ENCODE measurements at regions not wholly inside any gene's neighbourhood (a gene's known extent, or its start where the extent isn't known, plus 50 kb on each side); places are given as distances from the start of the nearest gene placed in this dataset.

DNA sequence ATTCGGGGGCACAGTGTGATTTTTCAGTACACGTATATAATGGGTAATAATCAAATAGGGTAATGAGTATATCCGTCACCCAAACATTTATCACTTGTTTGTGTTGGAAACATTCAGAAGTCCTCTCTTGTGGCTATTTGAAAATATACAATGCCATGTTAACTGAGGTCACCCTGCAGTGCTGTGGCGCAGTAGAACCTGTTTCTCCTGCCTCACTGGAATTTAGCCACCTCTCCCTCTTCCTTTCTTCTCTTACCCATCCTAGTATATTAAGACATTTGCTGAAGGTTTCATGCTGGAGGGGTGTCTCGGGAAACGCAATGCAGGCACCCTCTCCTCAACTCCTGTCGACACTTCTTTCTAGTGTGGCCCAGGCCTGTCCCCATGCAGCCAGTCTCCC is 425.3 kb upstream of the MKI67 start:
- H3K4me3 ChIP-seq (ENCODE audit: low read depth in 1 of 2, low read length in 2 of 2): no peak overlapping the region
- H3K9ac ChIP-seq (ENCODE audit: low read length): no peak overlapping the region
- no peaks in the 10 kb centered on the region for H3K27me3 ChIP-seq (ENCODE audit: control insufficient read depth in 1 of 2, insufficient read depth in 2 of 2, low read length in 2 of 2)
- no peaks in the 10 kb centered on the region for H3K36me3 ChIP-seq (ENCODE audit: insufficient read depth, low read length)
- H3K4me1 ChIP-seq (ENCODE audit: insufficient read depth, low read length): no peaks in the 10 kb centered on the region
- H3K27ac ChIP-seq (ENCODE audit: low read depth, low read length): no peak overlapping the region
- H3K9me3 ChIP-seq (ENCODE audit: low read length): no peaks in the 10 kb centered on the region

- H3K4me3 ChIP-seq (ENCODE audit: low read depth in 1 of 2, low read length in 2 of 2): no peak overlapping the region
- H3K27ac ChIP-seq (ENCODE audit: low read depth, low read length): no peak overlapping the region
- no peaks in the 10 kb centered on the region for H3K36me3 ChIP-seq (ENCODE audit: insufficient read depth, low read length)
- no peaks in the 10 kb centered on the region for H3K4me1 ChIP-seq (ENCODE audit: insufficient read depth, low read length)
- H3K27me3 ChIP-seq (ENCODE audit: control insufficient read depth in 1 of 2, insufficient read depth in 2 of 2, low read length in 2 of 2): no peaks in the 10 kb centered on the region
- H3K9me3 ChIP-seq (ENCODE audit: low read length): no peaks in the 10 kb centered on the region
- H3K9ac ChIP-seq (ENCODE audit: low read length): no peak overlapping the region
These were observed 427.5 kb upstream of the MKI67 start for GRCh38 chr10:128553755-128554154.

DNA sequence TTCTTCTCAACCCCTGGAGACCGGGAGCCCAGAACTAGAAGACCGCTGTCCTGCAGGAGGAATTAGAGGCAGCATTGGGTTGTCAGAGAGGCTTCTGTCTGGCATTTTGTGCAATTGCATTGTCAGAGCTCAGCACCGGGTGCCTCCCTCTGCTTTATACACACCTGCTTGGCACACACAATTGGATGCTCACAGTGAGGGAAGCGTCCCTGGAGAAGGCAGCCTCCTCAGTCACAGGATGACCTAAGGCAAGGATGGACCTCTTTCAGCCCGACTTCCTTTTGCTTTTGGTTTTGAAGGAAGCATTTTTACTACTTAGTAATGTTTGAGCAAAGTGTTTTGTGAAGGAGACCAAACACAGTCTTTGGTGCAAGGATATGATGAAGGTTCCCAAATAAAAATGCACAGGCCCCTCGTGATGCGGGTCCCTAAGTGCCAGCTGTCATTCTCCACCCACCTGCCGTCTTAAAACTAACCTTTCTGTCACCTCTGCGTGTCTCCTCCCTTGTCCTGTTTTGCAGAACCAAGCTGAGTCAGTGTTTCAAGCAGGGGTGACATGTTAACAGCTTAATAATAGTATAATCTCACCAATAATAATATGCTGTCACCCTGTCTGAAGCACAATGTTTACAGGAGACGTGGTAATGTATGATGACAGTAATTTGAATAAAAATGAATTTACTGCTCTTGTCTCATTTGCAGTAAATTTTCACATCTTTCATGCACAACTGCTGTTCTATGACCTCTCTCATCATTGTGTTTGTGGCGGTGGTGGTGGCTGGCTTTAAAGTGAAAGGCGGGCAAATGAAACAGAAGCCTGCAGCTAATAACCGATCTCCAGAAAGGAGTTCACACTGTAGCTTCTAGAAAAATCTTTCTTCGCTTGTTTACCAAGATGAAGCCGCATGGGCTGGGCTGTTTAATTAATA is 430.2 kb upstream of the MKI67 start:
- no peaks in the 10 kb centered on the region for H3K36me3 ChIP-seq (ENCODE audit: insufficient read depth, low read length)

GRCh38 chr10:128557149-128557710 is 431.0 kb upstream of the MKI67 start:
- H3K27ac ChIP-seq (ENCODE audit: low read depth, low read length): no peak overlapping the region
- no peaks in the 10 kb centered on the region for H3K9me3 ChIP-seq (ENCODE audit: low read length)
- no peaks in the 10 kb centered on the region for H3K4me1 ChIP-seq (ENCODE audit: insufficient read depth, low read length)
- no peak overlapping the region for H3K9ac ChIP-seq (ENCODE audit: low read length)
- no peak overlapping the region for H3K4me3 ChIP-seq (ENCODE audit: low read depth in 1 of 2, low read length in 2 of 2)
- no peaks in the 10 kb centered on the region for H3K27me3 ChIP-seq (ENCODE audit: control insufficient read depth in 1 of 2, insufficient read depth in 2 of 2, low read length in 2 of 2)
- H3K36me3 ChIP-seq (ENCODE audit: insufficient read depth, low read length): no peaks in the 10 kb centered on the region

More for the DNA sequence above, 430.2 kb upstream of the MKI67 start:
- Histone ChIP-seq H3K27me3 (ENCODE audit: control insufficient read depth in 1 of 2, insufficient read depth in 2 of 2, low read length in 2 of 2) (no peaks in the 10 kb centered on the region), H3K9ac (ENCODE audit: low read length) (no peak overlapping the region), H3K4me1 (ENCODE audit: insufficient read depth, low read length) (no peaks in the 10 kb centered on the region), H3K9me3 (ENCODE audit: low read length) (no peaks in the 10 kb centered on the region), H3K27ac (ENCODE audit: low read depth, low read length) (no peak overlapping the region), H3K4me3 (ENCODE audit: low read depth in 1 of 2, low read length in 2 of 2) (no peak overlapping the region)

DNA sequence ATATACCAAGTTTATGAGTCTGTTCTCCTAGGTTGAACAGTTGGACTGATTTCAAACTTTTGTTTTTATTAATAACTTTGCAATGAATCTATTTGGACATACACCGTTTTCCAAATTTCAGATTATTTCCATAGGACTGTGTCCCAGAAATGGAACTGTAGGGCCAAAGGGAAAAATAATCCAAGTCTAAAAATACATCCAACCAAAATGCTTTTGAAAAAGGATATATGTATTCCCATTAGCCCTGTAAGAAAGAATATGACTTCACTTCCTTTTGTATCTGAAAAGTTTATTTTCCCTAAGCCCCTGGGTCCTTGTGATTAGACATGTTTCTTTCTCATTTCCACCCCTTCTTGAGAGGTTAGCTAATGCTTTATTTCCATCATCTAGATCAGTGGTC is 434.2 kb upstream of the MKI67 start:
- no peaks in the 10 kb centered on the region for H3K36me3 ChIP-seq (ENCODE audit: insufficient read depth, low read length)
- no peaks in the 10 kb centered on the region for H3K9me3 ChIP-seq (ENCODE audit: low read length)
- H3K4me3 ChIP-seq (ENCODE audit: low read depth in 1 of 2, low read length in 2 of 2): no peak overlapping the region
- H3K4me1 ChIP-seq (ENCODE audit: insufficient read depth, low read length): no peaks in the 10 kb centered on the region
- no peaks in the 10 kb centered on the region for H3K27me3 ChIP-seq (ENCODE audit: control insufficient read depth in 1 of 2, insufficient read depth in 2 of 2, low read length in 2 of 2)
- no peak overlapping the region for H3K9ac ChIP-seq (ENCODE audit: low read length)
- H3K27ac ChIP-seq (ENCODE audit: low read depth, low read length): no peak overlapping the region

DNA sequence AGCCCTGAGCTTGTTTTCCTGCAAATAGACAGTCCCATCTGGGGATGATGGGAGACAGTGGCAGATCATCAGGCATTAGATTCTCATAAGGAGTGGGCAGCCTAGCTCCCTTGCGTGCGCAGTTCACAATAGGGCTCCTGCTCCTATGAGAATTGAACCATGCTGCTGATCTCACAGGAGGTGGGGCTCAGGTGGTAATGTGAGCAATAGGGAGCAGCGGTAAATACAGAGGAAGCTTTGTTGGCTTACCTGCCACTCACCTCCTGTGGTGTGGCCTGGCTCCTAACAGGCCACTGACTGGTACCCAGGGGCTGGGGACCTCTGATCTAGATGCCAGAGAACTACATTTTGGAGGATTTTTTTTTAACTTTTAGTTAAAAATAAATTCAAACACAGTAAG is 434.8 kb upstream of the MKI67 start:
- H3K27me3 ChIP-seq (ENCODE audit: control insufficient read depth in 1 of 2, insufficient read depth in 2 of 2, low read length in 2 of 2): no peaks in the 10 kb centered on the region

DNA sequence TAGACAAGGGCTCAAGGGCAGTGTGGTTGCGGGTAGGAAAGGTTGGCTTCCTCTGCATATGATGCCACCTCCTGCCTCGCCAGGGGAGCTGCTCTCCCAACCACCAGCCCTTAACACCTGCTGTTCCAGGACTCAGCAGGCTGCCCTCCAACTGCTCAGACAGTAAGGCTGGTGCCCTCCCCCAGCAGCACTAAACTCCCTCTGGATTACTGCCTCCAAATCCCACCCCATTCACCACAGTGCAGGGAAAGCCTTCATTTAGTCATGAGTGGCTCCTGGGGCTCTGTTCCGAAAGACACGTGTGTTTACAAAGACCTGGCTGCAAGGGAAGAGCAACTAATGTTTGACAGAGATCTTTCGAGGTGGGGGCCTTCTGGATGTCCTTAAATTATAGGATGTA is 437.2 kb upstream of the MKI67 start:
- Histone ChIP-seq H3K4me1 (ENCODE audit: insufficient read depth, low read length) (peaks cover 4% of the 10 kb centered on the region), H3K9me3 (ENCODE audit: low read length) (no peaks in the 10 kb centered on the region), H3K27ac (ENCODE audit: low read depth, low read length) (no peak overlapping the region), H3K36me3 (ENCODE audit: insufficient read depth, low read length) (no peaks in the 10 kb centered on the region), H3K4me3 (ENCODE audit: low read depth in 1 of 2, low read length in 2 of 2) (no peak overlapping the region), H3K27me3 (ENCODE audit: control insufficient read depth in 1 of 2, insufficient read depth in 2 of 2, low read length in 2 of 2) (no peaks in the 10 kb centered on the region), H3K9ac (ENCODE audit: low read length) (no peak overlapping the region)

More for the DNA sequence above, 434.8 kb upstream of the MKI67 start:
- H3K4me1 ChIP-seq (ENCODE audit: insufficient read depth, low read length): no peaks in the 10 kb centered on the region
- H3K9me3 ChIP-seq (ENCODE audit: low read length): no peaks in the 10 kb centered on the region
- no peaks in the 10 kb centered on the region for H3K36me3 ChIP-seq (ENCODE audit: insufficient read depth, low read length)
- no peak overlapping the region for H3K9ac ChIP-seq (ENCODE audit: low read length)
- no peak overlapping the region for H3K4me3 ChIP-seq (ENCODE audit: low read depth in 1 of 2, low read length in 2 of 2)
- no peak overlapping the region for H3K27ac ChIP-seq (ENCODE audit: low read depth, low read length)

- H3K36me3 ChIP-seq (ENCODE audit: insufficient read depth, low read length): no peaks in the 10 kb centered on the region
- no peak overlapping the region for H3K9ac ChIP-seq (ENCODE audit: low read length)
- H3K27ac ChIP-seq (ENCODE audit: low read depth, low read length): no peak overlapping the region
- H3K4me3 ChIP-seq (ENCODE audit: low read depth in 1 of 2, low read length in 2 of 2): no peak overlapping the region
- peaks cover 4% of the 10 kb centered on the region for H3K4me1 ChIP-seq (ENCODE audit: insufficient read depth, low read length)
- H3K27me3 ChIP-seq (ENCODE audit: control insufficient read depth in 1 of 2, insufficient read depth in 2 of 2, low read length in 2 of 2): no peaks in the 10 kb centered on the region
- no peaks in the 10 kb centered on the region for H3K9me3 ChIP-seq (ENCODE audit: low read length)
These were observed 437.7 kb upstream of the MKI67 start for GRCh38 chr10:128563904-128564303.

DNA sequence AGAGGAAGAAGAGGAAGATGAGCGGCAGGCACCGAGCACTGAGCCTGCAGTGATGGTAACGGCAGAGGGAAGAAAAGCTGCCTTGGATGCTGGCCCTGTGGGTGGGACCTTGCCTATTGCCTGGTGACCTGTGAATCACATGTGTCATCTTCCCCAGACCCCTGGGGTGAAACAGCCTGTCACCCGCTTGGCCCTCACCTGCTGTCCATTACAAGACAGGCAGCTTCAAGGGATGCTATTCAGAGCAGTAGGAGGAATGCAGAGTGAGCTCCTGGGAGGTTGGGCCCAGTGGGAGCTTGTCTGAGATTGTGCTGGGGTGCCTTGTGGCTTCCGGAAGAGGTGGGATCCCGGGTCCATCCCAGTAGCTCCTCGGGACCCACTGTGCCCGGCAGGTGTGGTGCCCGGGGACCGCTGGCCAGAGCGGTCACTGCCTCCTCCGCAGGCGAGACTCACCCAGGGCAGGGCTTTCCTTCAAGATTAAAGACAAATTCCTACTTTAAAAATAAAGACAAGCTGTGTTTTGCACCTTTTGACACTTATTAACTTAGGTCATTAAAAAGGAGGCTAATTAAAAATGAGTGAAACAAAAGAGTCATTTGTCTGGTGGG is 440.2 kb upstream of the MKI67 start:
- H3K4me3 ChIP-seq (ENCODE audit: low read depth in 1 of 2, low read length in 2 of 2): no peak overlapping the region
- no peak overlapping the region for H3K9ac ChIP-seq (ENCODE audit: low read length)
- no peaks in the 10 kb centered on the region for H3K27me3 ChIP-seq (ENCODE audit: control insufficient read depth in 1 of 2, insufficient read depth in 2 of 2, low read length in 2 of 2)
- H3K27ac ChIP-seq (ENCODE audit: low read depth, low read length): no peak overlapping the region
- no peaks in the 10 kb centered on the region for H3K9me3 ChIP-seq (ENCODE audit: low read length)
- H3K36me3 ChIP-seq (ENCODE audit: insufficient read depth, low read length): no peaks in the 10 kb centered on the region
- peaks cover 4% of the 10 kb centered on the region for H3K4me1 ChIP-seq (ENCODE audit: insufficient read depth, low read length)

DNA sequence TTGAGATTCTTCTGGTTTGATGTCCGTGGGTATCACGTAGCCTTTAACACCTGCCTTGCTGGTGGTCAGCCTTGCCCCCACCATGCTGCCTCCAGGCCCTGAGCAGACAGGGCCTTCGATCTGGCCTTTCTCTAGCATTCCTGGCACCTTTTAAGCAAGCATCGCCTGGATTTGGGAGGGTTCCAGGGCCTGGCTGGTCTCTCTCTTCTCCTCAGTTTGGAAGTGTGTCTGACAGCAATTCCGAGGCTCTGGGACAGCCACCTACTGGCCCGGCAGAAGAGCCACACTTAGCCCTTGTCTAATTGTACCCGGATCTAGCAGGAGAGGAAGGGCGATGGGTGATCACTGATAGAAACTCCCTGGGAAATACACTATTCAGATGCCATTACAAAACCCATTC is 441.3 kb upstream of the MKI67 start:
- Histone ChIP-seq H3K9me3 (ENCODE audit: low read length) (no peaks in the 10 kb centered on the region), H3K36me3 (ENCODE audit: insufficient read depth, low read length) (no peaks in the 10 kb centered on the region), H3K27me3 (ENCODE audit: control insufficient read depth in 1 of 2, insufficient read depth in 2 of 2, low read length in 2 of 2) (no peaks in the 10 kb centered on the region), H3K27ac (ENCODE audit: low read depth, low read length) (no peak overlapping the region), H3K4me1 (ENCODE audit: insufficient read depth, low read length) (peaks cover 4% of the 10 kb centered on the region), H3K9ac (ENCODE audit: low read length) (no peak overlapping the region), H3K4me3 (ENCODE audit: low read depth in 1 of 2, low read length in 2 of 2) (no peak overlapping the region)

DNA sequence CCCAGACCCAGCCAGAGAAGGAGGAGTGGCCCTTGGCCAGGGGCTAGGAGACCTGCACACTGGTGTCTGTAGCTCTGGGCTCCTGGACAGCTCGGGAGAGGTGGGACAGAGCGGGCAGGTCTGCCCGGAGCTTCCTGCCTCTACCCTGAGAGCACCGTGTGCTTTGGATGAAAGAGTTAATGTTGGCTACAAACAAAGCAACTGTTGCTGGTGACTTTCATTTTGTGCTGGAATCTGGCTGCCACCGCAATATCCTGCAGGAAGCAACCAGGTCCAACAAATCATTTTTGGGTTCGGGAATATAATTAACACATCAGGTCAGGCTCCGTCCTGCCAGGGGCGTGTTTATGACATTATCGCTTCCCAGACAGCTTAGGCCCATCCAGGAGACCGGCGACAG is 441.8 kb upstream of the MKI67 start:
- H3K36me3 ChIP-seq (ENCODE audit: insufficient read depth, low read length): no peaks in the 10 kb centered on the region
- no peaks in the 10 kb centered on the region for H3K9me3 ChIP-seq (ENCODE audit: low read length)
- H3K4me1 ChIP-seq (ENCODE audit: insufficient read depth, low read length): peaks cover 4% of the 10 kb centered on the region
- H3K27me3 ChIP-seq (ENCODE audit: control insufficient read depth in 1 of 2, insufficient read depth in 2 of 2, low read length in 2 of 2): no peaks in the 10 kb centered on the region
- no peak overlapping the region for H3K27ac ChIP-seq (ENCODE audit: low read depth, low read length)
- no peak overlapping the region for H3K9ac ChIP-seq (ENCODE audit: low read length)
- no peak overlapping the region for H3K4me3 ChIP-seq (ENCODE audit: low read depth in 1 of 2, low read length in 2 of 2)

Measured in muscle layer of colon (tissue), 2 donors.